Cardiac muscle cell (in vitro differentiated cells and primary cell): ENCODE measurements at regions not wholly inside any gene's neighbourhood (a gene's known extent, or its start where the extent isn't known, plus 50 kb on each side); places are given as distances from the start of the nearest gene placed in this dataset.

Experiments used
- DNase-seq, 2 donors: peaks; one replicate each; pipeline versions ENCODE4 v3.0.0 to v3.0.0-alpha.2; 2010 to 2017; ENCODE audit warnings: low read depth in 1 of 2, low spot score in 1 of 2
- H3K27ac ChIP-seq: fragments of 200-600 bp; sonication (generic); 2 replicates; pipeline ENCODE4 v1.5.1; 2016
- H3K27me3 ChIP-seq: fragments of 200-600 bp; sonication (generic); 2 replicates; pipeline ENCODE4 v1.6.0; 2016; ENCODE audit warnings: control low read depth
- H3K36me3 ChIP-seq: fragments of 200-600 bp; sonication (generic); 2 replicates; pipeline ENCODE4 v1.5.1; 2016; ENCODE audit warnings: control low read depth
- H3K4me1 ChIP-seq: fragments of 200-600 bp; sonication (generic); 2 replicates; pipeline ENCODE4 v1.8.1; 2017; ENCODE audit warnings: low read depth, mild to moderate bottlenecking, mixed run types
- H3K4me3 ChIP-seq: fragments of 200-600 bp; sonication (generic); 2 replicates; pipeline ENCODE4 v1.5.1; 2016; ENCODE audit warnings: mild to moderate bottlenecking
- H3K9me3 ChIP-seq: fragments of 200-600 bp; sonication (generic); 2 replicates; pipeline ENCODE4 v1.5.1; 2017; ENCODE audit warnings: low read depth, mild to moderate bottlenecking, control low read depth
- TF ChIP-seq, protein P1 (sequence below): IDR thresholded peaks from 2 replicates; pipeline ENCODE4 v1.5.1; 2012; ENCODE audit warnings: low read depth, mild to moderate bottlenecking, low read length

DNA sequence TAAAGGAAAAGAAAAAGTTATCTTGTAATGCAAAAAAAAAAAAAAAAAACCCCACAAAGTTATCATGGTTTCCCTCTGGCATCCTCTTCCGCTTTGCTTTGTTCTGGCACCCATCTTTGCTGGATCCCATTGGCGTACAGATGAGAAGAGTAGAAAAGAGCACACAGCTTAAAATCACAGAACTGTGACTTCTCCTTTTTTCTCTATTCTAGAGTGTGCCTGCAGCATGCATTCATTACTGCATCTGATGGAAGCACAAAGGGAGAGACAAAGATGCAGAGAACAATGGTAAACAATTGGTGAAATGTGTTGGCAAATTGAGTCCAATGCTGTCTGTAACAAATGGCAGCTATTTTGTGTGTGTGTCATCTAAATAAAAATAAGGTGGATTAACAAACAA lies 440.8 kb upstream of the PIK3R1 start:
- Histone ChIP-seq H3K36me3 (no peaks in the 10 kb centered on the region), H3K4me3 (no peak overlapping the region), H3K27me3 (no peaks in the 10 kb centered on the region), H3K9me3 (no peaks in the 10 kb centered on the region), H3K27ac (no peak overlapping the region), H3K4me1 (no peaks in the 10 kb centered on the region)
- TF ChIP-seq, protein P1, sequence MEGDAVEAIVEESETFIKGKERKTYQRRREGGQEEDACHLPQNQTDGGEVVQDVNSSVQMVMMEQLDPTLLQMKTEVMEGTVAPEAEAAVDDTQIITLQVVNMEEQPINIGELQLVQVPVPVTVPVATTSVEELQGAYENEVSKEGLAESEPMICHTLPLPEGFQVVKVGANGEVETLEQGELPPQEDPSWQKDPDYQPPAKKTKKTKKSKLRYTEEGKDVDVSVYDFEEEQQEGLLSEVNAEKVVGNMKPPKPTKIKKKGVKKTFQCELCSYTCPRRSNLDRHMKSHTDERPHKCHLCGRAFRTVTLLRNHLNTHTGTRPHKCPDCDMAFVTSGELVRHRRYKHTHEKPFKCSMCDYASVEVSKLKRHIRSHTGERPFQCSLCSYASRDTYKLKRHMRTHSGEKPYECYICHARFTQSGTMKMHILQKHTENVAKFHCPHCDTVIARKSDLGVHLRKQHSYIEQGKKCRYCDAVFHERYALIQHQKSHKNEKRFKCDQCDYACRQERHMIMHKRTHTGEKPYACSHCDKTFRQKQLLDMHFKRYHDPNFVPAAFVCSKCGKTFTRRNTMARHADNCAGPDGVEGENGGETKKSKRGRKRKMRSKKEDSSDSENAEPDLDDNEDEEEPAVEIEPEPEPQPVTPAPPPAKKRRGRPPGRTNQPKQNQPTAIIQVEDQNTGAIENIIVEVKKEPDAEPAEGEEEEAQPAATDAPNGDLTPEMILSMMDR, result no peak
- DNase-seq, result no peak

DNA sequence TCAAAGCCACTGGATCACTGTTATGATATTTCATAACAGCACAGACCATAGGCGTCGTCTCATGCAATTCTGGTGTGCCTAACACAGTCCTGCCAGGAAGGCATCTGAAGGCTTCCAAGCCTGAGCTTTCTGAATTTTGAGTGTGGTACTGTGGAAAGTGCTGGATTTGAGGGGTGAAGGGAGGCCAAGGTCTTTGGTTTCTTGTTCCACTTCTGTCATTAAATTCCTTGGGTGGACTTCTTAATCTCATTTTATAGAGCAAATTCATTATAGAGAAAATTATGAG lies 441.3 kb upstream of the PIK3R1 start:
- peak in 1 of 2 donors; percentile 65 for DNase-seq

DNA sequence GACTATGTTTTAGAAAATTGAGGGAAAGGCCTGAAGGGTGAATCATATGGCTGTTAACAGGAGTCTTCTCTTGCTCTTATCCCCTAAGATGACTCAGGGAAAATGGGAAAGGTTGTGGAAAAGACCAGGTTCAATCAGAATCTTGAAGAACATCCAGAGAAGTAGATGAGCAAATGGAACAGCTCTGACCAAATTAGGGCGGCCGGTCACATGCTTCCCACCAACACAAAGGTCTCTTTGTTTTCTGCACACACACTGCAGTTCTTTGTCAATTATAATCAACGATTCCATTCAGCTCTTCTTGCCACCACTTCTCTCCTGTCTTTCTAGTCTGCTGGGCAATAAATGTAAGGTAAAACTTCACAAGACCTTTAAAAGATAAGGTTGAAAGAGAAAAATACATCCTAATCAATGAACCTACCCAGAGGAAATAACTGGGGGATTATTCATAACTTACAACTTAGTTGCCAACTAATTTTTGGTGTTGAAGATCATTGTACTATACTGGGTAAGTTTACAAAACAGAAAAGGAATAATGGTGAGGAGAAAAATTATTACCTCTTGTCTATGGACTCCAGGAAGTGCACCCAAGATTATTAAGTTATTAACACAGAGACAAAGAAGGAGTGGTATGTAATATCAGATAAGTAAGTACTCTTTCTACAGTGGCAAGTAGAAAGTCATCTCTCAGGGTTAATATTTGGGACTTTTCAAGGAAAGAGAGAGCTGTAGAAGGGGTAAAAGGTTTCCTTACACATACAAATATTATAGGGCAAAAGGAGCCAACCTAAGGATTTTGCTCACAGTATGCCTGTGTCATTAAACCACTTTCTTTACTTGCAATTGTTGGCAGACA lies 441.9 kb upstream of the PIK3R1 start:
- Histone ChIP-seq H3K9me3 (no peaks in the 10 kb centered on the region), H3K36me3 (no peaks in the 10 kb centered on the region), H3K4me1 (no peaks in the 10 kb centered on the region), H3K4me3 (no peak overlapping the region), H3K27ac (no peak overlapping the region), H3K27me3 (no peaks in the 10 kb centered on the region)
- DNase-seq, result peak in 1 of 2 donors; percentile 85
- TF ChIP-seq, protein P1, result no peak

More for the DNA sequence above, 441.3 kb upstream of the PIK3R1 start:
- TF ChIP-seq, protein P1, result no peak
- Histone ChIP-seq H3K9me3 (no peaks in the 10 kb centered on the region), H3K27ac (no peak overlapping the region), H3K4me3 (no peak overlapping the region), H3K4me1 (no peaks in the 10 kb centered on the region), H3K27me3 (no peaks in the 10 kb centered on the region), H3K36me3 (no peaks in the 10 kb centered on the region)

DNA sequence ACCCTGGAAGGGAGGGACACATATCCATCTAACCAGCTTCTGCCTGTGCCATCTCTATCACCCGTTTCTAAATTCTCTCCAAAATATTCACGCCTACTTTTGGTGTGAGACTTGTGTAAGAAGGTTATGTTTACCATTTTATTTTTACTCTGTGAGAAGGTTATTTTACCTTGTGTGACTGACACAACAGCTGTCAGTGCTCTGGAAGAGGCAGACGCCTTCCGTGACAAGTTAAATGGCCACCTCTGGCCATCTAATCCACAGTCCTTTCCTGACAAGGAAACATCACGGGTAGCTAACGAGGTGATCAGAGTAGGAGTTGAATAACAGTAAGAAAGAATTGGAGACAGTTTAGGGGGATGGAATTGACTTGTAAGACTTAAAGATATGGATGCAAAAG lies 443.8 kb upstream of the PIK3R1 start:
- no peak overlapping the region for H3K27ac ChIP-seq
- no peaks in the 10 kb centered on the region for H3K36me3 ChIP-seq
- H3K27me3 ChIP-seq, result no peaks in the 10 kb centered on the region
- H3K4me1 ChIP-seq, result no peaks in the 10 kb centered on the region
- TF ChIP-seq, protein P1, result no peak
- DNase-seq, result no peak
- H3K4me3 ChIP-seq, result no peak overlapping the region
- H3K9me3 ChIP-seq, result no peaks in the 10 kb centered on the region

- Histone ChIP-seq H3K4me3 (no peak overlapping the region), H3K36me3 (no peaks in the 10 kb centered on the region), H3K9me3 (no peaks in the 10 kb centered on the region), H3K4me1 (no peaks in the 10 kb centered on the region), H3K27me3 (no peaks in the 10 kb centered on the region), H3K27ac (no peak overlapping the region)
- DNase-seq, result no peak
- TF ChIP-seq, protein P1, result no peak
Observed at GRCh38 chr5:67771221-67771620, 444.3 kb upstream of the PIK3R1 start.
